GM23338 (cell line): ENCODE measurements at regions not wholly inside any gene's neighbourhood (a gene's known extent, or its start where the extent isn't known, plus 50 kb on each side); places are given as distances from the start of the nearest gene placed in this dataset.
A peak's percentile ranks its signal among the peaks of the same experiment; 100 is the strongest.

Experiments used
- ATAC-seq: fragments of 200-7000 bp; cut with Tn5 transposase; 3 replicates; pipeline ENCODE4 v1.9.1; 2020
- DNase-seq: peaks from one replicate; pipeline ENCODE4 v3.0.0-alpha.2; 2015; ENCODE audit warnings: low spot score
- H2AFZ ChIP-seq: fragments of 200-600 bp; sonication (generic); 2 replicates; pipeline ENCODE4 v1.8.0; 2016; ENCODE audit warnings: antibody characterized with exemption, mild to moderate bottlenecking, moderate library complexity
- H3F3A ChIP-seq: fragments of 200-600 bp; sonication (generic); replicated peaks from 2 replicates; pipeline ENCODE4 v1.8.0; 2017; ENCODE audit warnings: antibody characterized with exemption, mixed run types, low read depth
- H3K27ac ChIP-seq: fragments of 200-600 bp; sonication (generic); 2 replicates; pipeline ENCODE4 v1.6.1; 2016; ENCODE audit warnings: low read depth
- H3K27me3 ChIP-seq: fragments of 200-600 bp; sonication (generic); 2 replicates; pipeline ENCODE4 v1.8.0; 2016; ENCODE audit warnings: mild to moderate bottlenecking, mixed run types, moderate library complexity; ENCODE audit not compliant: insufficient read depth
- H3K36me3 ChIP-seq: fragments of 200-600 bp; sonication (generic); 2 replicates; pipeline ENCODE4 v1.8.0; 2016; ENCODE audit warnings: mild to moderate bottlenecking; ENCODE audit not compliant: insufficient read depth
- H3K4me1 ChIP-seq: fragments of 200-600 bp; sonication (generic); 2 replicates; pipeline ENCODE4 v1.8.0; 2016; ENCODE audit warnings: mild to moderate bottlenecking, moderate library complexity; ENCODE audit not compliant: insufficient read depth
- H3K4me2 ChIP-seq: fragments of 200-600 bp; sonication (generic); 2 replicates; pipeline ENCODE4 v1.7.1; 2017; ENCODE audit warnings: mixed run types
- H3K4me3 ChIP-seq: fragments of 200-600 bp; sonication (generic); 2 replicates; pipeline ENCODE4 v1.6.1; 2016; ENCODE audit warnings: mixed run types
- H3K79me2 ChIP-seq: fragments of 200-600 bp; sonication (generic); replicated peaks from 2 replicates; pipeline ENCODE4 v1.8.0; 2017; ENCODE audit warnings: mild to moderate bottlenecking; ENCODE audit not compliant: insufficient read depth
- H3K9me2 ChIP-seq: fragments of 200-600 bp; sonication (generic); 2 replicates; pipeline ENCODE4 v1.8.0; 2017; ENCODE audit not compliant: insufficient read depth
- H4K20me1 ChIP-seq: fragments of 200-600 bp; sonication (generic); replicated peaks from 2 replicates; pipeline ENCODE4 v1.8.0; 2017; ENCODE audit warnings: mild to moderate bottlenecking; ENCODE audit not compliant: insufficient read depth
- H3K27ac Mint-ChIP-seq: 2 replicates; pipeline ENCODE4 v1.8.0; 2020; ENCODE audit warnings: inconsistent platforms, mild to moderate bottlenecking, moderate library complexity, mixed read lengths
- H3K27me3 Mint-ChIP-seq: 3 replicates; pipeline ENCODE4 v1.8.0; 2022; ENCODE audit warnings: low read depth, mild to moderate bottlenecking, moderate library complexity, mixed read lengths, inconsistent platforms; ENCODE audit not compliant: insufficient read depth, poor library complexity
- H3K36me3 Mint-ChIP-seq: 3 replicates; pipeline ENCODE4 v1.8.0; 2021; ENCODE audit warnings: low read depth, mild to moderate bottlenecking, inconsistent platforms, moderate library complexity, mixed read lengths
- H3K4me1 Mint-ChIP-seq: 3 replicates; pipeline ENCODE4 v1.8.0; 2020; ENCODE audit warnings: mild to moderate bottlenecking, inconsistent platforms, mixed read lengths
- H3K4me3 Mint-ChIP-seq: 3 replicates; pipeline ENCODE4 v1.8.0; 2021; ENCODE audit warnings: moderate library complexity, mild to moderate bottlenecking, inconsistent platforms, mixed read lengths
- H3K9me3 Mint-ChIP-seq: 3 replicates; pipeline ENCODE4 v1.8.0; 2020; ENCODE audit warnings: moderate library complexity, mild to moderate bottlenecking, inconsistent platforms, mixed read lengths
- CREB1 ChIP-seq: fragments of 250-450 bp; sonication (Bioruptor Pico); IDR thresholded peaks from 2 replicates; pipeline ENCODE4 v1.5.0; 2020; ENCODE audit warnings: low read depth, mild to moderate bottlenecking, moderate library complexity
- EZH2 ChIP-seq: fragments of 200-600 bp; sonication (generic); IDR thresholded peaks from one replicate; pipeline ENCODE4 v1.8.0; 2017; ENCODE audit warnings: antibody characterized with exemption, mild to moderate bottlenecking, low read depth; ENCODE audit not compliant: unreplicated experiment
- EZH2phosphoT487 ChIP-seq: fragments of 200-600 bp; sonication (generic); IDR thresholded peaks from one replicate; pipeline ENCODE4 v1.8.1; 2018; ENCODE audit warnings: antibody characterized with exemption; ENCODE audit not compliant: unreplicated experiment
- JUNB ChIP-seq: IDR thresholded peaks from one replicate; pipeline ENCODE4 v1.6.1; 2016; ENCODE audit warnings: antibody characterized with exemption; ENCODE audit not compliant: unreplicated experiment
- NANOG ChIP-seq: IDR thresholded peaks from 2 replicates; pipeline ENCODE4 v1.6.1; 2016; ENCODE audit warnings: antibody characterized with exemption, borderline replicate concordance
- POLR2AphosphoS5 ChIP-seq: IDR thresholded peaks from 2 replicates; pipeline ENCODE4 v1.6.1; 2016; ENCODE audit warnings: antibody characterized with exemption, low read depth
- STAT1 ChIP-seq: IDR thresholded peaks from one replicate; pipeline ENCODE4 v1.6.1; 2016; ENCODE audit warnings: antibody characterized with exemption; ENCODE audit not compliant: unreplicated experiment
- ZNF114 ChIP-seq: fragments of 250-450 bp; sonication (Bioruptor Pico); IDR thresholded peaks from 2 replicates; pipeline ENCODE4 v1.5.0; 2020; ENCODE audit warnings: mild to moderate bottlenecking, moderate library complexity
- TF ChIP-seq, protein P1 (sequence below), 2 experiments: fragments of 200-600 bp in 1 of 2; sonication (generic) in 1 of 2; conservative IDR thresholded peaks; 2 replicates each; pipeline versions ENCODE4 v1.5.1 to v1.6.1; 2016 to 2017; ENCODE audit warnings: antibody characterized with exemption in 2 of 2, low read depth in 2 of 2, mild to moderate bottlenecking in 2 of 2, moderate library complexity in 1 of 2
- TF ChIP-seq, protein P2 (sequence below): IDR thresholded peaks from one replicate; pipeline ENCODE4 v1.6.1; 2018; ENCODE audit warnings: antibody characterized with exemption; ENCODE audit not compliant: unreplicated experiment
- TF ChIP-seq, protein P3 (sequence below): fragments of 250-450 bp; sonication (Bioruptor Pico); IDR thresholded peaks from 2 replicates; pipeline ENCODE4 v1.5.0; 2020; ENCODE audit warnings: mild to moderate bottlenecking, moderate library complexity

DNA sequence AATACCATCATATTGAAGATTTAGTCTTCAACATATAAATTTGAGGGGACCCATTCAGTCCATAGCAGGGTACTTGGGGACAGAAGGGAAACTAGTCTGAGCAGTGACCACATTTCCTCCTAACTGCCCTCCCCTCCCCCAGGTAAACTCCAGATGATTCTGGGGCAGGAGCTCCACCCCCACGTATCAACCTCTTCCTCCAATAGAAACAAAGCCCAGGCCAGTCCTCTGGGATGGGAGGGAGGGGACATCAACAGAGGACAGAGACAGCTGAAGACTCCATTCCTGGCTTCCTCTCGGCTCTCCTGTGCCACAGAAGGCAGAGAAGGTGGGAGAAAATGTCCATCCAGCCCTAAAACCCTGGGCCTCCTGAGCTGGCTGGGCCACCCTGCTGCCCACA is 85.0 kb upstream of the TOP1 start:
- no peaks in the 10 kb centered on the region for H3K36me3 Mint-ChIP-seq
- ATAC-seq (no peak; the same call in 2 of the 3 replicates), DNase-seq (peak; percentile 35)
- H3K27me3 Mint-ChIP-seq, result peaks cover 7% of the 10 kb centered on the region
- H3F3A ChIP-seq, result no peaks in the 10 kb centered on the region
- no peaks in the 10 kb centered on the region for H3K9me2 ChIP-seq
- no peaks in the 10 kb centered on the region for H3K27me3 ChIP-seq
- no peaks in the 10 kb centered on the region for H3K36me3 ChIP-seq
- H3K4me1 ChIP-seq, result no peaks in the 10 kb centered on the region
- H3K9me3 Mint-ChIP-seq, result no peaks in the 10 kb centered on the region
- no peak overlapping the region for H3K4me3 Mint-ChIP-seq
- TF ChIP-seq, protein P1, sequence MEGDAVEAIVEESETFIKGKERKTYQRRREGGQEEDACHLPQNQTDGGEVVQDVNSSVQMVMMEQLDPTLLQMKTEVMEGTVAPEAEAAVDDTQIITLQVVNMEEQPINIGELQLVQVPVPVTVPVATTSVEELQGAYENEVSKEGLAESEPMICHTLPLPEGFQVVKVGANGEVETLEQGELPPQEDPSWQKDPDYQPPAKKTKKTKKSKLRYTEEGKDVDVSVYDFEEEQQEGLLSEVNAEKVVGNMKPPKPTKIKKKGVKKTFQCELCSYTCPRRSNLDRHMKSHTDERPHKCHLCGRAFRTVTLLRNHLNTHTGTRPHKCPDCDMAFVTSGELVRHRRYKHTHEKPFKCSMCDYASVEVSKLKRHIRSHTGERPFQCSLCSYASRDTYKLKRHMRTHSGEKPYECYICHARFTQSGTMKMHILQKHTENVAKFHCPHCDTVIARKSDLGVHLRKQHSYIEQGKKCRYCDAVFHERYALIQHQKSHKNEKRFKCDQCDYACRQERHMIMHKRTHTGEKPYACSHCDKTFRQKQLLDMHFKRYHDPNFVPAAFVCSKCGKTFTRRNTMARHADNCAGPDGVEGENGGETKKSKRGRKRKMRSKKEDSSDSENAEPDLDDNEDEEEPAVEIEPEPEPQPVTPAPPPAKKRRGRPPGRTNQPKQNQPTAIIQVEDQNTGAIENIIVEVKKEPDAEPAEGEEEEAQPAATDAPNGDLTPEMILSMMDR (conservative IDR thresholded peaks at IDR 0.05; ENCODE audit: low read depth in 2 of 2), result no peak
- TF ChIP-seq NANOG (no peak), POLR2AphosphoS5 (no peak), EZH2 (no peak), ZNF114 (CRISPR knock-in tag) (no peak), EZH2phosphoT487 (no peak)
- TF ChIP-seq, protein P2, sequence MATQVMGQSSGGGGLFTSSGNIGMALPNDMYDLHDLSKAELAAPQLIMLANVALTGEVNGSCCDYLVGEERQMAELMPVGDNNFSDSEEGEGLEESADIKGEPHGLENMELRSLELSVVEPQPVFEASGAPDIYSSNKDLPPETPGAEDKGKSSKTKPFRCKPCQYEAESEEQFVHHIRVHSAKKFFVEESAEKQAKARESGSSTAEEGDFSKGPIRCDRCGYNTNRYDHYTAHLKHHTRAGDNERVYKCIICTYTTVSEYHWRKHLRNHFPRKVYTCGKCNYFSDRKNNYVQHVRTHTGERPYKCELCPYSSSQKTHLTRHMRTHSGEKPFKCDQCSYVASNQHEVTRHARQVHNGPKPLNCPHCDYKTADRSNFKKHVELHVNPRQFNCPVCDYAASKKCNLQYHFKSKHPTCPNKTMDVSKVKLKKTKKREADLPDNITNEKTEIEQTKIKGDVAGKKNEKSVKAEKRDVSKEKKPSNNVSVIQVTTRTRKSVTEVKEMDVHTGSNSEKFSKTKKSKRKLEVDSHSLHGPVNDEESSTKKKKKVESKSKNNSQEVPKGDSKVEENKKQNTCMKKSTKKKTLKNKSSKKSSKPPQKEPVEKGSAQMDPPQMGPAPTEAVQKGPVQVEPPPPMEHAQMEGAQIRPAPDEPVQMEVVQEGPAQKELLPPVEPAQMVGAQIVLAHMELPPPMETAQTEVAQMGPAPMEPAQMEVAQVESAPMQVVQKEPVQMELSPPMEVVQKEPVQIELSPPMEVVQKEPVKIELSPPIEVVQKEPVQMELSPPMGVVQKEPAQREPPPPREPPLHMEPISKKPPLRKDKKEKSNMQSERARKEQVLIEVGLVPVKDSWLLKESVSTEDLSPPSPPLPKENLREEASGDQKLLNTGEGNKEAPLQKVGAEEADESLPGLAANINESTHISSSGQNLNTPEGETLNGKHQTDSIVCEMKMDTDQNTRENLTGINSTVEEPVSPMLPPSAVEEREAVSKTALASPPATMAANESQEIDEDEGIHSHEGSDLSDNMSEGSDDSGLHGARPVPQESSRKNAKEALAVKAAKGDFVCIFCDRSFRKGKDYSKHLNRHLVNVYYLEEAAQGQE, result no peak
- H3K27ac Mint-ChIP-seq, result no peak overlapping the region
- H3K79me2 ChIP-seq, result no peaks in the 10 kb centered on the region
- H2AFZ ChIP-seq, result peak overlapping the region; percentile 38; the same call in 1 of the 2 replicates
- peaks cover 7% of the 10 kb centered on the region; the same call in 2 of the 3 replicates for H3K4me1 Mint-ChIP-seq
- no peak overlapping the region for H3K27ac ChIP-seq
- H3K4me2 ChIP-seq, result no peak overlapping the region
- H3K4me3 ChIP-seq, result no peak overlapping the region
- H4K20me1 ChIP-seq, result no peaks in the 10 kb centered on the region

DNA sequence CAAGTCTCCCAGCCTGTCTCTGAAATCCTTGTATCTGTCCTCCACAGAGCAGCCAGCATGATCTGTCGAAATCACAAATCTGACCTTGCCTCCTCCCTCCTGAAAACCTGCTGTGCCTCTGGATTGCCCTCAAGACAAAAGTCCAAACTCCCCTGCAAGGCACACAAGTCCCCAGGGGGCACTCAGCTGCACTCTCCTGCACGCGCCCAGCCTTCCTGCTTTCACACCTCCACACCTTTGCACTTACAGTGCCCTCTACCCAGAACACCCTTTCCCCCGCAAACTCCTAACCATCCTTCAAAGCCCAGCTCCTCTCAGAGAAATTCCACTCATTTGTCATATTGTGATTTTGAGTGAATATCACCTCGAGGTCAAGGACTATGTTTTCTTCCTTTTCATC is 83.4 kb upstream of the TOP1 start:
- DNase-seq (no peak), ATAC-seq (peak; percentile 17; the same call in 2 of the 3 replicates)
- Histone ChIP-seq H3K4me3 (no peak overlapping the region), H3K27me3 (no peaks in the 10 kb centered on the region), H3K4me1 (no peaks in the 10 kb centered on the region), H3K36me3 (no peaks in the 10 kb centered on the region), H3K4me2 (no peak overlapping the region), H3K9me2 (no peaks in the 10 kb centered on the region), H3K27ac (no peak overlapping the region), H2AFZ (peak overlapping the region; percentile 59; the same call in 1 of the 2 replicates), H3F3A (no peaks in the 10 kb centered on the region), H4K20me1 (no peaks in the 10 kb centered on the region), H3K79me2 (no peaks in the 10 kb centered on the region)
- Mint-ChIP-seq H3K27ac (no peak overlapping the region), H3K27me3 (peaks cover 10% of the 10 kb centered on the region), H3K4me3 (no peak overlapping the region), H3K36me3 (no peaks in the 10 kb centered on the region), H3K9me3 (no peaks in the 10 kb centered on the region), H3K4me1 (peaks cover 7% of the 10 kb centered on the region; the same call in 2 of the 3 replicates)
- TF ChIP-seq EZH2, result no peak
- TF ChIP-seq, protein P3, sequence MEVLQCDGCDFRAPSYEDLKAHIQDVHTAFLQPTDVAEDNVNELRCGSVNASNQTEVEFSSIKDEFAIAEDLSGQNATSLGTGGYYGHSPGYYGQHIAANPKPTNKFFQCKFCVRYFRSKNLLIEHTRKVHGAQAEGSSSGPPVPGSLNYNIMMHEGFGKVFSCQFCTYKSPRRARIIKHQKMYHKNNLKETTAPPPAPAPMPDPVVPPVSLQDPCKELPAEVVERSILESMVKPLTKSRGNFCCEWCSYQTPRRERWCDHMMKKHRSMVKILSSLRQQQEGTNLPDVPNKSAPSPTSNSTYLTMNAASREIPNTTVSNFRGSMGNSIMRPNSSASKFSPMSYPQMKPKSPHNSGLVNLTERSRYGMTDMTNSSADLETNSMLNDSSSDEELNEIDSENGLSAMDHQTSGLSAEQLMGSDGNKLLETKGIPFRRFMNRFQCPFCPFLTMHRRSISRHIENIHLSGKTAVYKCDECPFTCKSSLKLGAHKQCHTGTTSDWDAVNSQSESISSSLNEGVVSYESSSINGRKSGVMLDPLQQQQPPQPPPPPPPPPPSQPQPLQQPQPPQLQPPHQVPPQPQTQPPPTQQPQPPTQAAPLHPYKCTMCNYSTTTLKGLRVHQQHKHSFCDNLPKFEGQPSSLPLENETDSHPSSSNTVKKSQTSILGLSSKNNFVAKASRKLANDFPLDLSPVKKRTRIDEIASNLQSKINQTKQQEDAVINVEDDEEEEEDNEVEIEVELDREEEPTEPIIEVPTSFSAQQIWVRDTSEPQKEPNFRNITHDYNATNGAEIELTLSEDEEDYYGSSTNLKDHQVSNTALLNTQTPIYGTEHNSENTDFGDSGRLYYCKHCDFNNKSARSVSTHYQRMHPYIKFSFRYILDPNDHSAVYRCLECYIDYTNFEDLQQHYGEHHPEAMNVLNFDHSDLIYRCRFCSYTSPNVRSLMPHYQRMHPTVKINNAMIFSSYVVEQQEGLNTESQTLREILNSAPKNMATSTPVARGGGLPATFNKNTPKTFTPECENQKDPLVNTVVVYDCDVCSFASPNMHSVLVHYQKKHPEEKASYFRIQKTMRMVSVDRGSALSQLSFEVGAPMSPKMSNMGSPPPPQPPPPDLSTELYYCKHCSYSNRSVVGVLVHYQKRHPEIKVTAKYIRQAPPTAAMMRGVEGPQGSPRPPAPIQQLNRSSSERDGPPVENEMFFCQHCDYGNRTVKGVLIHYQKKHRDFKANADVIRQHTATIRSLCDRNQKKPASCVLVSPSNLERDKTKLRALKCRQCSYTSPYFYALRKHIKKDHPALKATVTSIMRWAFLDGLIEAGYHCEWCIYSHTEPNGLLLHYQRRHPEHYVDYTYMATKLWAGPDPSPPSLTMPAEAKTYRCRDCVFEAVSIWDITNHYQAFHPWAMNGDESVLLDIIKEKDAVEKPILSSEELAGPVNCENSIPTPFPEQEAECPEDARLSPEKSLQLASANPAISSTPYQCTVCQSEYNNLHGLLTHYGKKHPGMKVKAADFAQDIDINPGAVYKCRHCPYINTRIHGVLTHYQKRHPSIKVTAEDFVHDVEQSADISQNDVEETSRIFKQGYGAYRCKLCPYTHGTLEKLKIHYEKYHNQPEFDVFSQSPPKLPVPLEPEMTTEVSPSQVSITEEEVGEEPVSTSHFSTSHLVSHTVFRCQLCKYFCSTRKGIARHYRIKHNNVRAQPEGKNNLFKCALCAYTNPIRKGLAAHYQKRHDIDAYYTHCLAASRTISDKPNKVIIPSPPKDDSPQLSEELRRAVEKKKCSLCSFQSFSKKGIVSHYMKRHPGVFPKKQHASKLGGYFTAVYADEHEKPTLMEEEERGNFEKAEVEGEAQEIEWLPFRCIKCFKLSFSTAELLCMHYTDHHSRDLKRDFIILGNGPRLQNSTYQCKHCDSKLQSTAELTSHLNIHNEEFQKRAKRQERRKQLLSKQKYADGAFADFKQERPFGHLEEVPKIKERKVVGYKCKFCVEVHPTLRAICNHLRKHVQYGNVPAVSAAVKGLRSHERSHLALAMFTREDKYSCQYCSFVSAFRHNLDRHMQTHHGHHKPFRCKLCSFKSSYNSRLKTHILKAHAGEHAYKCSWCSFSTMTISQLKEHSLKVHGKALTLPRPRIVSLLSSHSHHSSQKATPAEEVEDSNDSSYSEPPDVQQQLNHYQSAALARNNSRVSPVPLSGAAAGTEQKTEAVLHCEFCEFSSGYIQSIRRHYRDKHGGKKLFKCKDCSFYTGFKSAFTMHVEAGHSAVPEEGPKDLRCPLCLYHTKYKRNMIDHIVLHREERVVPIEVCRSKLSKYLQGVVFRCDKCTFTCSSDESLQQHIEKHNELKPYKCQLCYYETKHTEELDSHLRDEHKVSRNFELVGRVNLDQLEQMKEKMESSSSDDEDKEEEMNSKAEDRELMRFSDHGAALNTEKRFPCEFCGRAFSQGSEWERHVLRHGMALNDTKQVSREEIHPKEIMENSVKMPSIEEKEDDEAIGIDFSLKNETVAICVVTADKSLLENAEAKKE (CRISPR knock-in tag), result no peak
- no peak for TF ChIP-seq CREB1 (CRISPR knock-in tag)
- TF ChIP-seq STAT1, result no peak
- no peak for TF ChIP-seq NANOG
- TF ChIP-seq JUNB, result no peak
